SH-SY5Y (cell line): ENCODE measurements at regions not wholly inside any gene's neighbourhood (a gene's known extent, or its start where the extent isn't known, plus 50 kb on each side); places are given as distances from the start of the nearest gene placed in this dataset.

Experiments
- GATA2 ChIP-seq: IDR thresholded peaks from 2 replicates; pipeline ENCODE4 v1.6.1; 2011; ENCODE audit warnings: mild to moderate bottlenecking, low read depth, low read length
- GATA3 ChIP-seq: IDR thresholded peaks from 2 replicates; pipeline ENCODE4 v1.6.1; 2011; ENCODE audit warnings: low read depth, mild to moderate bottlenecking, low read length, moderate library complexity

- TF ChIP-seq GATA2 (no peak), GATA3 (no peak)
Observed at GRCh38 chr2:36300697-36301096, 54.9 kb upstream of the CRIM1 start.
